ENCODE measurements at regions not wholly inside any gene's neighbourhood (a gene's known extent, or its start where the extent isn't known, plus 50 kb on each side); places are given as distances from the start of the nearest gene placed in this dataset.

DNA sequence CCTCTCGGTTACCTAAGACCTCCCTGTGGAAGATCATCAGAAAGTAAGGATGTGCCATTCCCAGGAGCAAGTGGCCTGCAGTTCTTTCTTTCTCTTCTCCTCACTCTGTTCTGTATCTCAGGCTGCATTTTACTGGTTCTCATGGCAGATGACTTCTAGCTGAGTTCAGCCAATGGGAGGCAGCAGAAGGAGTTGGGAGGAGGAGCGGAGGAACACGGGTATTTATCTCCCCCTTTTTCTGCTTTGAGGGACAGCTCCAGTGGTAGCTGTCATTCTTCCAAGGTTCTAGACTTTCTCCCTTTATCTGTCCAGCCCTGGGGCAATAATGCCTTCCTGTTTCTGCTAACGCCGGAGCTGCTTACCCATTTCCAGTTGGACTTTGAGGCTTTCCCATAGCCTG is 339.9 kb downstream of the NR2F2 start:
- Histone ChIP-seq H3K9me3 (ENCODE audit: control insufficient read depth in 2 of 2, low read length in 2 of 2) (no peaks in the 10 kb centered on the region), H3K36me3 (ENCODE audit: control insufficient read depth in 2 of 2, insufficient read depth in 2 of 2, low read length in 2 of 2) (no peaks in the 10 kb centered on the region), H3K27ac (ENCODE audit: low read depth in 2 of 2, low read length in 2 of 2) (no peak overlapping the region), H3K4me3 (ENCODE audit: low read length in 2 of 2) (no peak overlapping the region), H3K27me3 (ENCODE audit: control insufficient read depth in 2 of 2, insufficient read depth in 2 of 2, low read length in 2 of 2) (no peaks in the 10 kb centered on the region), H3K4me1 (ENCODE audit: control insufficient read depth in 2 of 2, insufficient read depth in 2 of 2, low read length in 2 of 2) (no peaks in the 10 kb centered on the region), H3K9ac (ENCODE audit: low read depth in 1 of 2, low read length in 2 of 2) (no peak overlapping the region)

DNA sequence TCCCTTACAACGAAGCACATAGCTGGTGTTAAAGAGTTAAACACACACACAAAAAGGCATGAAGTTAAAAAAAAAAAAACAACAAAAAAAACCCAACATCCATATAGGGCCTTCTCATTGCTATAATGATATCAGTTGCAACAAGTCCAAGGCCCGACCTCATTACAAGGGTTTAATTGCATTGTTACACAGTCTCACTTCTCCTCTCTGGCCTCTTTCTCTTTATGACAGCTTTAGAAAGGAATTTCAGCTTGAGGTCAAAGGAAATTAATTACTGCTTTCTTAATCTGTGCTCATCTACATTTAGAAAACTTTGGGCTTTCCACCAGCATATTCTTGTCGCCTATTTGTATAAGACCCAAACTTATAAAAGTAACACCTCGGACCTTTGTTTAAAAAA is 342.1 kb downstream of the NR2F2 start:
- Histone ChIP-seq H3K9me3 (ENCODE audit: control insufficient read depth in 2 of 2, low read length in 2 of 2) (no peaks in the 10 kb centered on the region), H3K4me1 (ENCODE audit: control insufficient read depth in 2 of 2, insufficient read depth in 2 of 2, low read length in 2 of 2) (no peaks in the 10 kb centered on the region), H3K4me3 (ENCODE audit: low read length in 2 of 2) (no peak overlapping the region), H3K27me3 (ENCODE audit: control insufficient read depth in 2 of 2, insufficient read depth in 2 of 2, low read length in 2 of 2) (no peaks in the 10 kb centered on the region), H3K27ac (ENCODE audit: low read depth in 2 of 2, low read length in 2 of 2) (no peak overlapping the region), H3K36me3 (ENCODE audit: control insufficient read depth in 2 of 2, insufficient read depth in 2 of 2, low read length in 2 of 2) (no peaks in the 10 kb centered on the region), H3K9ac (ENCODE audit: low read depth in 1 of 2, low read length in 2 of 2) (no peak overlapping the region)

DNA sequence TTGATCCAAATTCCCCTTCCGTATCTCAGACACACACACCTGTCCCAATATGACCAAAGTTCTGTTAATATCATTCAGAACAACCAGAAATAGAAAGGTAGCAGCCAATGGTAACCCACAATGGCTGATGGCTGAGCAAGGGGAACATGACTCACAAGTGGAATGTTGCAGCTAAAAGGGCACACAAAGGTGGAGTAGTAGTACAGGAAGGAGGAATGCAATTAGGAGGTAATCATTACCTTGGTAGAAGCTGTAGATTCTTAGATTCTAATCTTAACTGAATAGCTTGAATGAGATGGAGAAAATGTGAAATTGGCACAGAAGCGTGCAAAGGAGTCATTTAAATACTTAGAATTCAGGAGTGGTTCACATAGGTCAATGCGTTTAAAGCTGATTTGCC is 347.9 kb downstream of the NR2F2 start:
- Histone ChIP-seq H3K36me3 (ENCODE audit: control insufficient read depth in 2 of 2, insufficient read depth in 2 of 2, low read length in 2 of 2) (no peaks in the 10 kb centered on the region), H3K4me1 (ENCODE audit: control insufficient read depth in 2 of 2, insufficient read depth in 2 of 2, low read length in 2 of 2) (no peaks in the 10 kb centered on the region), H3K9ac (ENCODE audit: low read depth in 1 of 2, low read length in 2 of 2) (no peak overlapping the region), H3K27ac (ENCODE audit: low read depth in 2 of 2, low read length in 2 of 2) (no peak overlapping the region), H3K27me3 (ENCODE audit: control insufficient read depth in 2 of 2, insufficient read depth in 2 of 2, low read length in 2 of 2) (no peaks in the 10 kb centered on the region), H3K4me3 (ENCODE audit: low read length in 2 of 2) (no peak overlapping the region), H3K9me3 (ENCODE audit: control insufficient read depth in 2 of 2, low read length in 2 of 2) (no peaks in the 10 kb centered on the region)

DNA sequence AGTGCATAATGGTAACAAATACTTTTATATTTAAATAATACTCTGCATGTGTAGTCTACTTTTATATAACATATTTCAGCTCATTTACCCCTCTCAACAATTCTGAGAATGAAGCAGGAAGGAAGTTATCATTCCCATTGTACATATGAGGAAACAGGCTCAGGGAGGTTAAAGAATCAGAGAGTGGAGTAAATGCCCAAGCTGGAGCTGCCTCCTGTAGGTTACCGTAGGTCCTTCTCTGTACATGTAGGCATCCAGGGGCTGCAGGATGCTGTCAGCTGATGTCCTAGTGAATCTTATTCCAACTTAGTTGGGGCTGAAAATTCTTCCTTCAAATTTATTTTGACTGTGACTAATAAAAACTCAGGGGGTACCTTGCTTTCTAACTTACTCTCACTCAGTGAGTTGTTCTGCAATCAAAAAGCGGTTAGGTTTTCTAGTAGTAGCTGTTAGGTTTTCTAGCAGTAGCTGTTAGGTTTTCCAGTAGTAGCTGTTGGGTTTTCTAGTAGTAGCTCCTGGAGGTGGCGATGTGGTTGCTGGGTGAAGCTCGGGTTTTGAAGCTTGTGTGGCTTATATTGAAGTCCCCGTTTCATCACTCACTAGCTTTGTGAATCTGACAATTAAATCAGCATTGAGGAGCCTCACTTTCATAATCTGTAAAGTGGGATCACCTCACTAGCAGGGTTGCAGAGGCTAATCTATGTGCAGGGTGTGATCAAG is 357.0 kb downstream of the NR2F2 start:
- Histone ChIP-seq H3K9ac (ENCODE audit: low read depth in 1 of 2, low read length in 2 of 2) (no peak overlapping the region), H3K4me1 (ENCODE audit: control insufficient read depth in 2 of 2, insufficient read depth in 2 of 2, low read length in 2 of 2) (no peaks in the 10 kb centered on the region), H3K27ac (ENCODE audit: low read depth in 2 of 2, low read length in 2 of 2) (no peak overlapping the region), H3K27me3 (ENCODE audit: control insufficient read depth in 2 of 2, insufficient read depth in 2 of 2, low read length in 2 of 2) (no peaks in the 10 kb centered on the region), H3K36me3 (ENCODE audit: control insufficient read depth in 2 of 2, insufficient read depth in 2 of 2, low read length in 2 of 2) (no peaks in the 10 kb centered on the region), H3K9me3 (ENCODE audit: control insufficient read depth in 2 of 2, low read length in 2 of 2) (no peaks in the 10 kb centered on the region), H3K4me3 (ENCODE audit: low read length in 2 of 2) (no peak overlapping the region)

DNA sequence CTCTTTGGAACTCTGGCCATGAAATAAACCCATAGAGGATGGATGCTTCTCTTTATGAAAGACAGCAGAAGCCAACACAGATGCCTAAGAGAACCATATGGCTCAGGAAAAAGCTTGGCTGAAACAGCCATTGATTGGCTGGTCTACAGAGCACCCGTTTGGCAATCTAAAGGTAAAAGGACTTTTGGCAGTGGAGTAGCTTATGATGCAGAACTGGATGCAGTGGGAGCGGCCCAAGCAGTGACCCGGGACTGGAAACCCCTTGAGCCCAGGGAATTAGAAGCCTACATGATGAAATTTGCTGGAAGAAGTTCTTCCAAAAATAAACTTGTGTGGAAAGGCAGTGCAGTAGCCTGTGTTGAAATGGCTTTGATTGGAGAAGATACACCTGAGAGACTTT is 360.2 kb downstream of the NR2F2 start:
- no peak overlapping the region for H3K4me3 ChIP-seq (ENCODE audit: low read length in 2 of 2)
- no peaks in the 10 kb centered on the region for H3K36me3 ChIP-seq (ENCODE audit: control insufficient read depth in 2 of 2, insufficient read depth in 2 of 2, low read length in 2 of 2)
- H3K9me3 ChIP-seq (ENCODE audit: control insufficient read depth in 2 of 2, low read length in 2 of 2) = no peaks in the 10 kb centered on the region
- H3K27me3 ChIP-seq (ENCODE audit: control insufficient read depth in 2 of 2, insufficient read depth in 2 of 2, low read length in 2 of 2) = no peaks in the 10 kb centered on the region
- H3K4me1 ChIP-seq (ENCODE audit: control insufficient read depth in 2 of 2, insufficient read depth in 2 of 2, low read length in 2 of 2) = no peaks in the 10 kb centered on the region
- H3K9ac ChIP-seq (ENCODE audit: low read depth in 1 of 2, low read length in 2 of 2) = no peak overlapping the region
- no peak overlapping the region for H3K27ac ChIP-seq (ENCODE audit: low read depth in 2 of 2, low read length in 2 of 2)

DNA sequence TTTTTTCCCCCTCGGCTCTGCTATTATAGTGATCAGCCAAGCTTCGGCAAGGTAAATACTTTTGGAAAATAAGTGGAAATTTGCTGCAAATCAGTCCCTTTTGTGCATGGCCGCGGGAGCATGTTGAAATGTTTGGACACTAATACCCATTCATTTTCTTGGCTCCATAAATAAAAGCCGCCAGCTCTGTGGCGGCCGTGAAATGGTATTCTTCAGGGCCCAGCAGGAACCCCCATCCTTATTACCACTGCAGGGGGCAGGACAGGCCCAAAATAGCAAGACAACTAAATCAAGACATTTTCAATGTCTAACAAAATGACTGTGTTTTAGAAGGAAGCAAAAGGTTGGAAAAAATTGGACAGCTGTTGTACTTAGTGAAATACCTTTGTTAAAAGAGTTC is 362.3 kb downstream of the NR2F2 start:
- no peaks in the 10 kb centered on the region for H3K27me3 ChIP-seq (ENCODE audit: control insufficient read depth in 2 of 2, insufficient read depth in 2 of 2, low read length in 2 of 2)
- H3K36me3 ChIP-seq (ENCODE audit: control insufficient read depth in 2 of 2, insufficient read depth in 2 of 2, low read length in 2 of 2) = no peaks in the 10 kb centered on the region
- no peaks in the 10 kb centered on the region for H3K4me1 ChIP-seq (ENCODE audit: control insufficient read depth in 2 of 2, insufficient read depth in 2 of 2, low read length in 2 of 2)
- no peak overlapping the region for H3K27ac ChIP-seq (ENCODE audit: low read depth in 2 of 2, low read length in 2 of 2)
- H3K9me3 ChIP-seq (ENCODE audit: control insufficient read depth in 2 of 2, low read length in 2 of 2) = no peaks in the 10 kb centered on the region
- H3K9ac ChIP-seq (ENCODE audit: low read depth in 1 of 2, low read length in 2 of 2) = no peak overlapping the region
- H3K4me3 ChIP-seq (ENCODE audit: low read length in 2 of 2) = no peak overlapping the region

DNA sequence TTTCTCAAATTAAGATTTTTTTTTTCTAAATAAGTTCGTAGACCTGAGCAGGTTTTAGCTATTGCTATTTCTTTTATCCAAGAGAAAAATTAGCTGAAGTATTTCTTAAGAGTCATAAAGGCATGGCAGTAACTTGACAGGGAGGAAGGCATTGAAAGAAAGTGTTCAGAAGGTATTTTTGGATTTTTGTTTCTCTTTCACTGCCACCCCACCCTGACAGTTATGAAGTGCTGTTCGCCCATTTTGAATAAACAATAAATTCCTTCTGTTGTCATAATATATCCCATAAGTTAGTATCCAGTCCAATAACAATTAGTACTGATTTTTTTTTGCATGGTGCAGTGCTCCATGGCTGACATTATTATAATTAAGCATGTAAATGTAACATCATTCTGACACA is 363.0 kb downstream of the NR2F2 start:
- Histone ChIP-seq H3K4me3 (ENCODE audit: low read length in 2 of 2) (no peak overlapping the region), H3K9ac (ENCODE audit: low read depth in 1 of 2, low read length in 2 of 2) (no peak overlapping the region), H3K27me3 (ENCODE audit: control insufficient read depth in 2 of 2, insufficient read depth in 2 of 2, low read length in 2 of 2) (no peaks in the 10 kb centered on the region), H3K9me3 (ENCODE audit: control insufficient read depth in 2 of 2, low read length in 2 of 2) (no peaks in the 10 kb centered on the region), H3K4me1 (ENCODE audit: control insufficient read depth in 2 of 2, insufficient read depth in 2 of 2, low read length in 2 of 2) (no peaks in the 10 kb centered on the region), H3K27ac (ENCODE audit: low read depth in 2 of 2, low read length in 2 of 2) (no peak overlapping the region), H3K36me3 (ENCODE audit: control insufficient read depth in 2 of 2, insufficient read depth in 2 of 2, low read length in 2 of 2) (no peaks in the 10 kb centered on the region)

DNA sequence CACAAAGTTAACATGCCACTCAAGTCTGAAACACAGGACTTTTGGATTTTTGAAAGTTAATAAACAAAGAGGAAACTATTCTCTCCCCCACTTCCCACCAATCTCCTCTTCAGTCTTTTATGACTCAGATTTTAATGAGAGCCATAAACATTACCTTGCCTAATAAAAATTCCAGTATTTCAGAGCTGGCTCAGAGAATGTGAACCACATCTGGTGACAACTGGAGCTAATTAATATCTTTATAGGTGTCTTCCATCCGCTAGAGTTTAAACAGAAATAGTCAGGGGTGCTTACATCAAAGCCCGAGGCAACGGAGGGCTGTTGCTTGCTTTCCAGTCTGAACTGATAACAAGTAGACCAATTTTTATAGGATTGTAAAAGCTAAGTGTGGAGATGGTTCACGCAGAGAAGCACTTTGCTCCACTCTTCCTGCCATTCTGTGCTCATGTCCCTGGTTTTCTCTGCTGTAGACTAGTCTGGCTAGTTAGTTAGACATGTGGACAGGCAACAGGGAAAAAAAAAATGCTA is 363.6 kb downstream of the NR2F2 start:
- Histone ChIP-seq H3K27ac (ENCODE audit: low read depth in 2 of 2, low read length in 2 of 2) (no peak overlapping the region), H3K4me1 (ENCODE audit: control insufficient read depth in 2 of 2, insufficient read depth in 2 of 2, low read length in 2 of 2) (no peaks in the 10 kb centered on the region), H3K9me3 (ENCODE audit: control insufficient read depth in 2 of 2, low read length in 2 of 2) (no peaks in the 10 kb centered on the region), H3K36me3 (ENCODE audit: control insufficient read depth in 2 of 2, insufficient read depth in 2 of 2, low read length in 2 of 2) (no peaks in the 10 kb centered on the region), H3K9ac (ENCODE audit: low read depth in 1 of 2, low read length in 2 of 2) (no peak overlapping the region), H3K4me3 (ENCODE audit: low read length in 2 of 2) (no peak overlapping the region), H3K27me3 (ENCODE audit: control insufficient read depth in 2 of 2, insufficient read depth in 2 of 2, low read length in 2 of 2) (no peaks in the 10 kb centered on the region)

DNA sequence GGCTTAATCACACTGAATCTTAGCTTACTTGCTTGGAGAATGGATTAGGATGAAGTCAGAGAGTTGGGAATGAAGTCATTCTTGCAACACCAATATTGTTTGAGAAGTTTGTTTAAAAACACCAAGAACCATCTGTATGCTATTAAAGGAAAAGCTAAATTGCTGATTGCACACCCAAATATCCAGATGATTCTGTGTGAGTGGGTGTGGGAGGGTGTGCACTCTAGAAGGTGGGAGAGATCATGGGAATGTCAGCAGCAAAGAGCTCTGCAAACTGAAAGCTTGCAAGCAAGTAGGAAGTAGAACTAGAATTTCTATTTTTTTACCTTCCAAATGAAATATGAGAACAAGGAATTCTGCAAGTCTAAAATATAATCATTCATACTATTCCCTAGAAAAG is 364.9 kb downstream of the NR2F2 start:
- Histone ChIP-seq H3K27me3 (ENCODE audit: control insufficient read depth in 2 of 2, insufficient read depth in 2 of 2, low read length in 2 of 2) (no peaks in the 10 kb centered on the region), H3K9me3 (ENCODE audit: control insufficient read depth in 2 of 2, low read length in 2 of 2) (no peaks in the 10 kb centered on the region), H3K4me1 (ENCODE audit: control insufficient read depth in 2 of 2, insufficient read depth in 2 of 2, low read length in 2 of 2) (no peaks in the 10 kb centered on the region), H3K4me3 (ENCODE audit: low read length in 2 of 2) (no peak overlapping the region), H3K27ac (ENCODE audit: low read depth in 2 of 2, low read length in 2 of 2) (no peak overlapping the region), H3K36me3 (ENCODE audit: control insufficient read depth in 2 of 2, insufficient read depth in 2 of 2, low read length in 2 of 2) (no peaks in the 10 kb centered on the region), H3K9ac (ENCODE audit: low read depth in 1 of 2, low read length in 2 of 2) (no peak overlapping the region)

DNA sequence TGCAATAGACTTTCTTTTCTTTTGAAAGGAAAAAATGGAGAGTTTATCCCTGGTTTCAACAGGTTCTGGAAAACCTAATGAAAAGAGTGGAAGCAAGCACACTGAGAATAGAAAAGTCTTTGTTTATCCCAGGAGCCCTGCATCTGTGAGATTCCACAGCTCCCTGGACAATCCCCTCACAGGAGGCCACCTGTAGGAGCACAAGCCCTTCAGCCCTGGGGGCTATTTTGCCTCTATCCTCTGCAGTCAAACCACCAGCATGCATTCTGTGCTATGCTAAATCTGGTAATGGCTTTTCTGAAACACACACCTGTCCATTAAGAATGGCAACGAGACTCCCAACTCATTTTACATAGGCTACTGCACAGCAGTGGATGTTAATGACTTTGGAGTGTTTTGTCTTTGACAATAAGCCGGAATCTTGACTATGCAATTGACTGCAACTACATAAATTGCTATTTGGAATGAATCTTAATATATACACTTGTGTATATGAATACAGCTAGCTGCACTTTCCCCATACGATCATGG is 369.4 kb downstream of the NR2F2 start:
- no peak overlapping the region for H3K27ac ChIP-seq (ENCODE audit: low read depth in 2 of 2, low read length in 2 of 2)
- H3K4me3 ChIP-seq (ENCODE audit: low read length in 2 of 2) = no peak overlapping the region
- no peaks in the 10 kb centered on the region for H3K36me3 ChIP-seq (ENCODE audit: control insufficient read depth in 2 of 2, insufficient read depth in 2 of 2, low read length in 2 of 2)
- H3K27me3 ChIP-seq (ENCODE audit: control insufficient read depth in 2 of 2, insufficient read depth in 2 of 2, low read length in 2 of 2) = no peaks in the 10 kb centered on the region
- H3K4me1 ChIP-seq (ENCODE audit: control insufficient read depth in 2 of 2, insufficient read depth in 2 of 2, low read length in 2 of 2) = no peaks in the 10 kb centered on the region
- no peaks in the 10 kb centered on the region for H3K9me3 ChIP-seq (ENCODE audit: control insufficient read depth in 2 of 2, low read length in 2 of 2)
- H3K9ac ChIP-seq (ENCODE audit: low read depth in 1 of 2, low read length in 2 of 2) = no peak overlapping the region
